ENCODE measurements at regions not wholly inside any gene's neighbourhood (a gene's known extent, or its start where the extent isn't known, plus 50 kb on each side); places are given as distances from the start of the nearest gene placed in this dataset.

DNA sequence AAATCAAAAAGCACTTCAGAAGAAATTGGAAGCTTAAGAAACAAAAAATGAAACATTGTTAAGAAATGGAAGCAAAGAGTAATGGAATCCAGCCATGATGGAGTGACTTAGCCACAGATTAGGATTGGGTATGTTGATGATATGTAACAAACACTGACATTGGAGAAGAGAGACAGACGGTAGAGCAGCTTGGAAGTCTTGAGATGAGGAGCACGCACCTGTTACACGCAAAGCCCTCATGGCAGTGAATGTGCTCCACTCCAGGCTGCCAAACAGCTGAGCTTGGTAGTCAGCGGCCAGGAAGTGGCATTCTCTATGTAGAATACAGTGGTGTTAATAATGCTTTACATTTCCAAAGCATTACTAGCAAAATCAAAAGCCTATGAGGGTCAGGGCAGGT is 56.9 kb upstream of the GPRIN3 start:
- DNase-seq (ENCODE audit: low read depth in 2 of 2): no peak

DNA sequence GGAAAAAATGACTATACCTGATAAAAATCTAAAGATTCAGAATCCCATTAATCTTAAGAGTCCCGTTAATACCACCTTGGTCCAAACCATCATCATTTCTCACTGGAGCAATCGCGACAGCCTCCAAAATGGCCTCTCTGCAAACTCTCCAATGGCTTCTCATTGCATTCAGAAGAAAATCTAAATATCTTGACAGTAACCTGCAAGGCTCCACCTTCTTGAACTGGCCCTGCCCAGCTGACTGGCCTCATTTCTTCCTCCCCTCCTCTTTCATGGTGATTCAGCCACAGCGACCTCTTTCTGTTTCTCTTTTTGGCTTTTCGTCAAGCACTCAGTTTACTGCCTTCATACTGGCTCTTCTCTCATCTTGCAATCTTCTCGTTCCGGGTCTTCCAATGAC is 56.2 kb upstream of the GPRIN3 start:
- DNase-seq (ENCODE audit: low read depth in 2 of 2): no peak

DNA sequence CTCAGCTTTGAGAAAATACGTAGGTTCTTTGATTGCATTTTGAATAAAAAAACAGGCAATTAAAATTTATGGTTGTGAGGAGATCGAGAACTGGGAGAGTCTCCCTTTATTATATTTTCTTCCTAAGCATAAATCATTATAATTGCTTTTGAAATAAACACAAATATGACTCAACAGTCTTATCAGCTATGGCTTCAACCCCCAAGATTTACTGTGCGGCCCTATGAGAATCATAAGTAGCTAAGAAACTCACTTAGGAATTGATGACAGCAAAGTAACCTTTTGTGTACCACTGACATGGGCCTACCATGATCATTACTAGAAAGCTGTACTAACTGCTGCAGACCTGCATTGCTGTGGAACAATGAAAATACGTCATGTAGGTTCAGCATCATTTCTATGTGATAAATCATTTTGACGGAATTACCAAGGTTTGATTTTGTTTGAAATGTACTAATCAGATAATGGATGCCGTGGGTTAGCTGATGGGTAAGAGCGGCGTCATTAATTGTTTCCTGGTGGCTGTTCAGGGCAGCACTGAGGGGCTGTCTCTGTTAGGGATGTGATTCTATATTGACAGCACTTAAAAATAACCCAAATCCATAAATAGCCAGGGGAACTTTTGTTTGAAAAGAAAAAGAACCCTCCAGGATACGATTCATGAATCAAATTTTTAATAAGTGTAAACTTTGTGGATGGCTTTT is 51.5 kb upstream of the GPRIN3 start:
- no peak for DNase-seq (ENCODE audit: low read depth in 2 of 2)

DNA sequence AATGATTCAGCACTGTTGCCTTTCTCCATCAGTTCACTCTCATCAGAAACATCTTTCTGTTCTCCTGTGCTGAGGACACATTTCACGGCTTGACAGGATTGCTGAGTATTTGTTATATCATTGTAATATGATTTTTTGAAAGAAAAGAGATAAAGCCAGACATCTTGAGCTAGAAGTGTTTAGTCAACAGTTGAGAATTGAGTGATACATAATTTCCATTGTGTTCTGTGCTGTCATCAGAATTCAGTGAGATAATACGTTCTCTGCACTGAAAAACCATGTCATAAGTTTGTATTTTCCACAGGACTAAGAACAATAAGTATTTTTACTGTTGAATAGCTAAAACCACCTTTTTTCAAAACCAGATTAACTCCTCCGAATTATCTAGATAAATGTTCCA is 50.2 kb upstream of the GPRIN3 start:
- no peak for DNase-seq (ENCODE audit: low read depth in 2 of 2)

Measured in stimulated activated CD8-positive, alpha-beta memory T cell treated with anti-CD3 and anti-CD28 coated beads, Interleukin-7, amount 100 ng/mL, for 4 hours (primary cell).